ENCODE measurements at regions not wholly inside any gene's neighbourhood (a gene's known extent, or its start where the extent isn't known, plus 50 kb on each side); places are given as distances from the start of the nearest gene placed in this dataset.

GRCh38 chr14:66117600-66117999 is 368.6 kb upstream of the CCDC196 start:
- H3K27me3 ChIP-seq: no peaks in the 10 kb centered on the region
- H3K9me3 ChIP-seq: no peaks in the 10 kb centered on the region
- no peak overlapping the region for H3K4me3 ChIP-seq
- no peaks in the 10 kb centered on the region for H3K4me1 ChIP-seq
- no peak overlapping the region for H3K27ac ChIP-seq
- intact Hi-C loops (cut with DNase I): no loop called here
- H3K36me3 ChIP-seq: no peaks in the 10 kb centered on the region
- DNase-seq (ENCODE audit: low spot score in 2 of 2): no peak
- no peak for TF ChIP-seq CTCF (IDR thresholded peaks at IDR 0.05)

- Histone ChIP-seq H3K4me1 (no peaks in the 10 kb centered on the region), H3K9me3 (no peaks in the 10 kb centered on the region), H3K27ac (no peak overlapping the region), H3K4me3 (no peak overlapping the region), H3K36me3 (no peaks in the 10 kb centered on the region), H3K27me3 (no peaks in the 10 kb centered on the region)
- intact Hi-C loops (cut with DNase I): no loop called here
- TF ChIP-seq CTCF (IDR thresholded peaks at IDR 0.05): no peak
- no peak for DNase-seq (ENCODE audit: low spot score in 2 of 2)
These were observed 366.5 kb upstream of the CCDC196 start for GRCh38 chr14:66119606-66120231.

GRCh38 chr14:66120402-66120801 is 365.8 kb upstream of the CCDC196 start:
- Histone ChIP-seq H3K27ac (no peak overlapping the region), H3K9me3 (no peaks in the 10 kb centered on the region), H3K4me3 (no peak overlapping the region), H3K36me3 (no peaks in the 10 kb centered on the region), H3K4me1 (no peaks in the 10 kb centered on the region), H3K27me3 (no peaks in the 10 kb centered on the region)
- intact Hi-C loops (cut with DNase I): no loop called here
- no peak for DNase-seq (ENCODE audit: low spot score in 2 of 2)
- no peak for TF ChIP-seq CTCF (IDR thresholded peaks at IDR 0.05)

- Histone ChIP-seq H3K27me3 (no peaks in the 10 kb centered on the region), H3K36me3 (no peaks in the 10 kb centered on the region), H3K27ac (no peak overlapping the region), H3K4me1 (no peaks in the 10 kb centered on the region), H3K4me3 (no peak overlapping the region), H3K9me3 (no peaks in the 10 kb centered on the region)
- no peak for TF ChIP-seq CTCF (IDR thresholded peaks at IDR 0.05)
- intact Hi-C loops (cut with DNase I): no loop called here
- no peak for DNase-seq (ENCODE audit: low spot score in 2 of 2)
These were observed 364.3 kb upstream of the CCDC196 start for GRCh38 chr14:66121859-66122258.

GRCh38 chr14:66129224-66129623 is 356.9 kb upstream of the CCDC196 start:
- no peaks in the 10 kb centered on the region for H3K9me3 ChIP-seq
- intact Hi-C loops (cut with DNase I): no loop called here
- no peak overlapping the region for H3K4me3 ChIP-seq
- H3K4me1 ChIP-seq: no peaks in the 10 kb centered on the region
- H3K27ac ChIP-seq: no peak overlapping the region
- no peaks in the 10 kb centered on the region for H3K27me3 ChIP-seq
- no peak for DNase-seq (ENCODE audit: low spot score in 2 of 2)
- no peaks in the 10 kb centered on the region for H3K36me3 ChIP-seq
- no peak for TF ChIP-seq CTCF (IDR thresholded peaks at IDR 0.05)

- no peak for TF ChIP-seq CTCF (IDR thresholded peaks at IDR 0.05)
- H3K27ac ChIP-seq: no peak overlapping the region
- DNase-seq (ENCODE audit: low spot score in 2 of 2): no peak
- H3K4me1 ChIP-seq: no peaks in the 10 kb centered on the region
- no peak overlapping the region for H3K4me3 ChIP-seq
- no peaks in the 10 kb centered on the region for H3K27me3 ChIP-seq
- intact Hi-C loops (cut with DNase I): no loop called here
- H3K9me3 ChIP-seq: no peaks in the 10 kb centered on the region
- H3K36me3 ChIP-seq: no peaks in the 10 kb centered on the region
These were observed 355.1 kb upstream of the CCDC196 start for GRCh38 chr14:66131111-66131510.

Data from ascending aorta (tissue), 2 donors.